ENCODE measurements at regions not wholly inside any gene's neighbourhood (a gene's known extent, or its start where the extent isn't known, plus 50 kb on each side); places are given as distances from the start of the nearest gene placed in this dataset.

DNA sequence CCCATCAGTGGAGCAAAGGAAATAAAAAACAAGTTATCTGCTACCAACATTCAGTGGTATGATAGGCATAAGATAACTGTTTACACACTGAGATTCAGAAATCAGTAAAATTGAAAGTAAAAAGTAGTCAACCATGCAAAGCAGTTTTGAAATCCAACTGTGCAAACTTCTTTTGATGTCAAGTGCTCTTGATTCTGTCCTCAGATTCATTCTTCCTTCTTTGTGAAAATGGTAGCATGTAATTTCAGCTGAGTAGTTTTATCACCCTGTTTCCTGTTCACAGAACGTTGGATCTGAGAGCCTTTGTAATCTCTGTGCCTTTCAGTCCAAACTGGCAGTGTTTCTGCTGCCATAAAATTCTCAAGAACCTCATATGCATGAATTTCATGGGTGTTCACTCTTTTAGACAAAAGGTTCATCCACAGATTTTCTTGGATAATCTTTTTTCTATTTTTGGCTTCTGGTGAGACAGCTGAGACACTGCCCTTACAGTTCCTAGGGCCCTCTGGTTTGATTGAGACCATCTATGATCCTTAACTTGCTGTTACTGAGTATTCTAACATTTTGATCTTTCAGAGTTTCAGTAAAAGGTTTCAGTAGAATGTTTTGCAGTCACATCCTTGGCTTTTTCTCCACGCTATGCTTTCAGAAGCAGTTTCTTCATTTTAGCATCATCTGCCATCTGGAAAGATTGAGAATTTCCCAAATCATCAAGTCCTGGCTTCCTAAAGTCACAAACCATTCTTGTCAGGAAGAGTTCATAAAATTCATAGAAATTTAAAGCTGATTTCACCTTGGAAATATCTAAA lies 272.3 kb upstream of the EPHA4 start:
- ATAC-seq (ENCODE audit: insufficient read depth, low FRiP score) (peak; percentile 34), DNase-seq (peak in 2 of 3 donors; percentile 29 to 71)
- Histone ChIP-seq H3K9me3 (ENCODE audit: control insufficient read depth in 4 of 4, insufficient read depth in 3 of 4, low read length in 3 of 4) (no peaks in the 10 kb centered on the region), H3K4me3 (no peak overlapping the region), H3K36me3 (ENCODE audit: control insufficient read depth in 4 of 4, insufficient read depth in 4 of 4, low read length in 4 of 4) (no peaks in the 10 kb centered on the region), H3K27ac (ENCODE audit: low read depth in 1 of 2, low read length in 1 of 2) (no peak overlapping the region), H3K9ac (ENCODE audit: insufficient read depth in 1 of 2, low read length in 2 of 2) (no peak overlapping the region), H3K4me1 (ENCODE audit: control insufficient read depth in 5 of 5, insufficient read depth in 5 of 5, low read length in 5 of 5) (peaks cover 0 to 5% (median 0%) of the 10 kb centered on the region in 5 donors), H3K27me3 (ENCODE audit: control insufficient read depth in 3 of 3, insufficient read depth in 3 of 3, low read length in 2 of 3) (no peaks in the 10 kb centered on the region)
- no peak for TF ChIP-seq CTCF (IDR thresholded peaks at IDR 0.05; ENCODE audit: control extremely low read depth, extremely low read depth)
- 38 to 45% methylated on average over 2 of the region's 2 CpGs for WGBS, 2 donors

DNA sequence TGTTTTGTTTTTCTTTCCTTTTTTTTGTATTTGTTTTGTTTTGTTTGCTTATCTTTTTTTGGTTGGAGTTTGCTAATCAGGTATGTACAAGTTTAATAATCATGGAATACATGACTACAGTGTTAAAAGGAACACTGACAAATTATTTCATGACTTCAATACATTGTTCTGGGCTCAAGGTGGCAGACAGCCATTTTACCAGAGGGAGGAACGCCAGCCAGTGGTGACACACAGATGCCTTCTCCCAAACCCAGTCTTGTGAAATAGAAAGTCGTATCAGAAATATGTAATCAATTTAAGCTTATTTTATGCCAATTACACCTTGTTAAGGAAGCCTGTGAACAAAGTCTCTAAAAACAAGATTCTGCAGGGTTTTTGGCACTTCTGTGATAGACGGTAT lies 264.0 kb upstream of the EPHA4 start:
- ATAC-seq (ENCODE audit: insufficient read depth, low FRiP score) (no peak), DNase-seq (no peak)
- H3K36me3 ChIP-seq (ENCODE audit: control insufficient read depth in 4 of 4, insufficient read depth in 4 of 4, low read length in 4 of 4), result no peaks in the 10 kb centered on the region
- H3K9me3 ChIP-seq (ENCODE audit: control insufficient read depth in 4 of 4, insufficient read depth in 3 of 4, low read length in 3 of 4), result peaks cover 0 to 3% (median 1%) of the 10 kb centered on the region in 4 donors
- no peak overlapping the region for H3K9ac ChIP-seq (ENCODE audit: insufficient read depth in 1 of 2, low read length in 2 of 2)
- no peak for TF ChIP-seq CTCF (IDR thresholded peaks at IDR 0.05; ENCODE audit: control extremely low read depth, extremely low read depth)
- 75 to 90% methylated on average over 3 of the region's 3 CpGs for WGBS, 2 donors
- H3K27ac ChIP-seq (ENCODE audit: low read depth in 1 of 2, low read length in 1 of 2), result no peak overlapping the region
- H3K4me3 ChIP-seq, result no peak overlapping the region
- H3K27me3 ChIP-seq (ENCODE audit: control insufficient read depth in 3 of 3, insufficient read depth in 3 of 3, low read length in 2 of 3), result no peaks in the 10 kb centered on the region
- H3K4me1 ChIP-seq (ENCODE audit: control insufficient read depth in 5 of 5, insufficient read depth in 5 of 5, low read length in 5 of 5), result no peaks in the 10 kb centered on the region

GRCh38 chr2:221833966-221834365 lies 261.9 kb upstream of the EPHA4 start:
- no peaks in the 10 kb centered on the region for H3K4me1 ChIP-seq (ENCODE audit: control insufficient read depth in 5 of 5, insufficient read depth in 5 of 5, low read length in 5 of 5)
- no peak for ATAC-seq (ENCODE audit: insufficient read depth, low FRiP score)
- WGBS, 2 donors, result 55 to 84% methylated on average over 2 of the region's 2 CpGs
- no peaks in the 10 kb centered on the region for H3K36me3 ChIP-seq (ENCODE audit: control insufficient read depth in 4 of 4, insufficient read depth in 4 of 4, low read length in 4 of 4)
- no peak for DNase-seq
- H3K27me3 ChIP-seq (ENCODE audit: control insufficient read depth in 3 of 3, insufficient read depth in 3 of 3, low read length in 2 of 3), result no peaks in the 10 kb centered on the region
- TF ChIP-seq CTCF (IDR thresholded peaks at IDR 0.05; ENCODE audit: control extremely low read depth, extremely low read depth), result no peak
- no peak overlapping the region for H3K9ac ChIP-seq (ENCODE audit: insufficient read depth in 1 of 2, low read length in 2 of 2)
- no peak overlapping the region for H3K4me3 ChIP-seq
- peaks cover 0 to 4% (median 1%) of the 10 kb centered on the region in 4 donors for H3K9me3 ChIP-seq (ENCODE audit: control insufficient read depth in 4 of 4, insufficient read depth in 3 of 4, low read length in 3 of 4)
- H3K27ac ChIP-seq (ENCODE audit: low read depth in 1 of 2, low read length in 1 of 2), result no peak overlapping the region

Measured in lung (tissue), 11 donors.